NCI-H2227 treated with DMSO at 0.1 percent for 48 hours (cell line): ENCODE measurements at regions not wholly inside any gene's neighbourhood (a gene's known extent, or its start where the extent isn't known, plus 50 kb on each side); places are given as distances from the start of the nearest gene placed in this dataset.

Experiments used
- DNase-seq: peaks from one replicate; lab custom pipeline; 2025; lab: John Stamatoyannopoulos, UW

GRCh38 chr7:68309271-68309670 lies 1289.0 kb upstream of the AUTS2 start:
- DNase-seq: no peak

GRCh38 chr7:68309806-68310205 lies 1288.5 kb upstream of the AUTS2 start:
- DNase-seq: no peak

- no peak for DNase-seq
Measured at GRCh38 chr7:68311958-68312357, 1286.3 kb upstream of the AUTS2 start.

- DNase-seq: no peak
Measured at GRCh38 chr7:68313806-68314205, 1284.5 kb upstream of the AUTS2 start.

- DNase-seq: no peak
Measured at GRCh38 chr7:68314208-68314607, 1284.1 kb upstream of the AUTS2 start.

- no peak for DNase-seq
Measured at GRCh38 chr7:68317476-68317875, 1280.8 kb upstream of the AUTS2 start.

- DNase-seq: no peak
Measured at GRCh38 chr7:68319061-68319460, 1279.2 kb upstream of the AUTS2 start.

GRCh38 chr7:68321076-68321639 lies 1277.1 kb upstream of the AUTS2 start:
- no peak for DNase-seq

GRCh38 chr7:68321776-68322496 lies 1276.3 kb upstream of the AUTS2 start:
- no peak for DNase-seq

GRCh38 chr7:68324621-68325020 lies 1273.7 kb upstream of the AUTS2 start:
- DNase-seq: no peak

- DNase-seq: no peak
Measured at GRCh38 chr7:68334216-68334615, 1264.1 kb upstream of the AUTS2 start.

GRCh38 chr7:68334636-68335272 lies 1263.5 kb upstream of the AUTS2 start:
- no peak for DNase-seq

GRCh38 chr7:68336594-68336993 lies 1261.7 kb upstream of the AUTS2 start:
- no peak for DNase-seq

- DNase-seq: no peak
Measured at GRCh38 chr7:68348401-68348800, 1249.9 kb upstream of the AUTS2 start.

- DNase-seq: no peak
Measured at GRCh38 chr7:68362745-68363518, 1235.3 kb upstream of the AUTS2 start.

GRCh38 chr7:68364886-68365625 lies 1233.2 kb upstream of the AUTS2 start:
- DNase-seq: no peak

- no peak for DNase-seq
Measured at GRCh38 chr7:68371985-68372384, 1226.3 kb upstream of the AUTS2 start.

GRCh38 chr7:68376131-68376661 lies 1222.1 kb upstream of the AUTS2 start:
- no peak for DNase-seq

- DNase-seq: no peak
Measured at GRCh38 chr7:68381731-68382130, 1216.5 kb upstream of the AUTS2 start.

- no peak for DNase-seq
Measured at GRCh38 chr7:68384581-68384980, 1213.7 kb upstream of the AUTS2 start.

- no peak for DNase-seq
Measured at GRCh38 chr7:68393051-68393450, 1205.2 kb upstream of the AUTS2 start.

- DNase-seq: no peak
Measured at GRCh38 chr7:68394131-68394530, 1204.1 kb upstream of the AUTS2 start.
